HEK293T (cell line): ENCODE measurements at regions not wholly inside any gene's neighbourhood (a gene's known extent, or its start where the extent isn't known, plus 50 kb on each side); places are given as distances from the start of the nearest gene placed in this dataset.

Experiments used
- BHLHE40 ChIP-seq: fragments of 450-650 bp; IDR thresholded peaks from 2 replicates; pipeline ENCODE4 v1.6.1; 2016; ENCODE audit warnings: mild to moderate bottlenecking, moderate library complexity, borderline replicate concordance
- CTBP1 ChIP-seq: fragments of 450-650 bp; IDR thresholded peaks from 2 replicates; pipeline ENCODE4 v1.6.1; 2016; ENCODE audit warnings: borderline replicate concordance
- FOXK2 ChIP-seq: fragments of 450-650 bp; IDR thresholded peaks from 2 replicates; pipeline ENCODE4 v1.6.1; 2016; ENCODE audit warnings: mild to moderate bottlenecking
- FOXM1 ChIP-seq: fragments of 450-650 bp; IDR thresholded peaks from 2 replicates; pipeline ENCODE4 v1.6.1; 2017; ENCODE audit warnings: mild to moderate bottlenecking, borderline replicate concordance
- LEF1 ChIP-seq: fragments of 450-650 bp; IDR thresholded peaks from 2 replicates; pipeline ENCODE4 v1.6.1; 2017; ENCODE audit warnings: mild to moderate bottlenecking, borderline replicate concordance
- NFRKB ChIP-seq: fragments of 450-650 bp; IDR thresholded peaks from 2 replicates; pipeline ENCODE4 v1.6.1; 2016; ENCODE audit warnings: mild to moderate bottlenecking, moderate library complexity
- SUZ12 ChIP-seq: fragments of 450-650 bp; IDR thresholded peaks from 2 replicates; pipeline ENCODE4 v1.6.1; 2016; ENCODE audit warnings: mild to moderate bottlenecking

GRCh38 chr4:96390404-96390803 is 550.5 kb downstream of the PDHA2 start:
- TF ChIP-seq CTBP1 (no peak), LEF1 (no peak), FOXK2 (no peak), FOXM1 (no peak), NFRKB (no peak), BHLHE40 (no peak), SUZ12 (no peak)
